Ovary (tissue), 7 donors: ENCODE measurements at regions not wholly inside any gene's neighbourhood (a gene's known extent, or its start where the extent isn't known, plus 50 kb on each side); places are given as distances from the start of the nearest gene placed in this dataset.

Source experiments
- DNase-seq, 5 donors: peaks; one replicate each; pipeline ENCODE4 v3.0.0-alpha.2; 2019 to 2020
- H3K27ac ChIP-seq, 2 donors: fragments of 200-600 bp; one replicate each; pipeline versions ENCODE4 v1.5.1 to v1.8.0; 2019 to 2022
- H3K27me3 ChIP-seq: fragments of 200-600 bp; one replicate; pipeline ENCODE4 v1.8.0; 2022
- H3K36me3 ChIP-seq: fragments of 200-600 bp; sonication (generic); one replicate; pipeline ENCODE4 v1.5.1; 2019
- H3K4me1 ChIP-seq: one replicate; pipeline ENCODE4 v1.8.1; 2013; ENCODE audit warnings: mild to moderate bottlenecking, moderate library complexity; ENCODE audit not compliant: insufficient read depth
- H3K4me3 ChIP-seq: fragments of 200-600 bp; sonication (generic); one replicate; pipeline ENCODE4 v1.5.1; 2017
- H3K9me3 ChIP-seq, 2 donors: fragments of 200-600 bp in 1 of 2; sonication (generic) in 1 of 2; one replicate each; pipeline versions ENCODE4 v1.5.1 to v1.8.1; 2013 to 2019; ENCODE audit warnings: mild to moderate bottlenecking in 1 of 2, moderate library complexity in 1 of 2
- CTCF ChIP-seq, 3 donors: fragments of 450-650 bp in 2 of 3; fragments of 200-600 bp in 1 of 3; IDR thresholded peaks; one replicate each; pipeline versions ENCODE4 v1.5.1 to v1.8.0; 2016 to 2022; ENCODE audit warnings: antibody characterized with exemption in 3 of 3, mild to moderate bottlenecking in 1 of 3
- EP300 ChIP-seq: sonication (generic); formaldehyde crosslinking; IDR thresholded peaks from one replicate; pipeline ENCODE4 v1.6.1; 2017; ENCODE audit warnings: antibody characterized with exemption
- POLR2A ChIP-seq: fragments of 450-650 bp; IDR thresholded peaks from one replicate; pipeline ENCODE4 v1.6.1; 2017; ENCODE audit warnings: antibody characterized with exemption, mild to moderate bottlenecking, moderate library complexity
- WGBS, 3 donors: extraction: QIAGEN DNeasy Blood & Tissue Kit in 1 of 3; methylation state at CpG; one replicate each; pipeline versions ENCODE4 v1.1.5 to v1.1.7; 2013 to 2017; 5-methylcytosine and 5-hydroxymethylcytosine counted together
- intact Hi-C, 4 donors: fragments of 100-400 bp; cut with DNase I; formaldehyde crosslinking; loops; one replicate each; pipeline versions ENCODE4 v1.11.0 to v1.15.1; 2022 to 2023
- donor health status: DM: no; HTN: no; CAD: no; lungs with moderate emphysema.
- donor health status: DM: no; HTN: no; CAD: no.
- donor health status: Bipolar disorder and iron deficiency.
- donor health status: DM: no; HTN: no; CAD: no.
- donor health status: DM: yes; HTN: yes; CAD: no.

- 19 to 32% (median 26%) methylated on average over 9 of the region's 9 CpGs for WGBS, 3 donors
- no peaks in the 10 kb centered on the region for H3K9me3 ChIP-seq
- no peak for DNase-seq
- TF ChIP-seq CTCF (IDR thresholded peaks at IDR 0.05) = no peak
- no peak for TF ChIP-seq EP300
- no peak for TF ChIP-seq POLR2A
- no peak overlapping the region for H3K27ac ChIP-seq
- H3K4me3 ChIP-seq = no peak overlapping the region
- no peaks in the 10 kb centered on the region for H3K36me3 ChIP-seq
- intact Hi-C loops = no loop called here
- no peaks in the 10 kb centered on the region for H3K4me1 ChIP-seq
- H3K27me3 ChIP-seq = no peaks in the 10 kb centered on the region
These were observed 146.3 kb upstream of the SKOR2 start for GRCh38 chr18:47397671-47398319.

GRCh38 chr18:47391665-47392064 lies 140.2 kb upstream of the SKOR2 start:
- TF ChIP-seq CTCF (IDR thresholded peaks at IDR 0.05) (no peak), EP300 (no peak), POLR2A (no peak)
- H3K27me3 ChIP-seq = no peaks in the 10 kb centered on the region
- no peak overlapping the region for H3K27ac ChIP-seq
- no peaks in the 10 kb centered on the region for H3K9me3 ChIP-seq
- 83 to 95% (median 83%) methylated on average over 1 of the region's 1 CpG for WGBS, 3 donors
- H3K36me3 ChIP-seq = no peaks in the 10 kb centered on the region
- DNase-seq = no peak
- H3K4me1 ChIP-seq = no peaks in the 10 kb centered on the region
- intact Hi-C loops = no loop called here
- H3K4me3 ChIP-seq = no peak overlapping the region

- Histone ChIP-seq H3K36me3 (no peaks in the 10 kb centered on the region), H3K27ac (no peak overlapping the region), H3K4me3 (no peak overlapping the region), H3K9me3 (no peaks in the 10 kb centered on the region), H3K27me3 (no peaks in the 10 kb centered on the region), H3K4me1 (no peaks in the 10 kb centered on the region)
- intact Hi-C loops = no loop called here
- WGBS, 3 donors = 46 to 52% (median 51%) methylated on average over 3 of the region's 3 CpGs
- DNase-seq = no peak
- no peak for TF ChIP-seq CTCF (IDR thresholded peaks at IDR 0.05)
- TF ChIP-seq EP300 = no peak
- no peak for TF ChIP-seq POLR2A
These were observed 139.1 kb upstream of the SKOR2 start for GRCh38 chr18:47390410-47391024.

- H3K27me3 ChIP-seq = no peaks in the 10 kb centered on the region
- no peak overlapping the region for H3K27ac ChIP-seq
- no peak for TF ChIP-seq POLR2A
- no peak for TF ChIP-seq CTCF (IDR thresholded peaks at IDR 0.05)
- TF ChIP-seq EP300 = no peak
- no peaks in the 10 kb centered on the region for H3K36me3 ChIP-seq
- intact Hi-C loops = no loop called here
- WGBS, 3 donors = 10 to 22% (median 16%) methylated on average over 2 of the region's 2 CpGs
- no peak overlapping the region for H3K4me3 ChIP-seq
- H3K4me1 ChIP-seq = no peaks in the 10 kb centered on the region
- no peak for DNase-seq
- H3K9me3 ChIP-seq = no peaks in the 10 kb centered on the region
These were observed 137.8 kb upstream of the SKOR2 start for GRCh38 chr18:47389210-47389609.
